Body of pancreas (tissue), 4 donors: ENCODE measurements at regions not wholly inside any gene's neighbourhood (a gene's known extent, or its start where the extent isn't known, plus 50 kb on each side); places are given as distances from the start of the nearest gene placed in this dataset.

ENCODE experiments used
- POLR2A ChIP-seq, 3 donors: fragments of 450-650 bp; IDR thresholded peaks; one replicate each; pipeline ENCODE4 v1.6.1; 2016; ENCODE audit warnings: antibody characterized with exemption in 3 of 3, mild to moderate bottlenecking in 2 of 3
- TF ChIP-seq, protein P1 (sequence below), 7 experiments: fragments of 450-650 bp in 4 of 7; fragments of 200-600 bp in 3 of 7; sonication (generic) in 3 of 7; IDR thresholded peaks; one replicate each; pipeline ENCODE4 v1.5.1; 2016 to 2019; ENCODE audit warnings: antibody characterized with exemption in 7 of 7

- TF ChIP-seq, protein P1, sequence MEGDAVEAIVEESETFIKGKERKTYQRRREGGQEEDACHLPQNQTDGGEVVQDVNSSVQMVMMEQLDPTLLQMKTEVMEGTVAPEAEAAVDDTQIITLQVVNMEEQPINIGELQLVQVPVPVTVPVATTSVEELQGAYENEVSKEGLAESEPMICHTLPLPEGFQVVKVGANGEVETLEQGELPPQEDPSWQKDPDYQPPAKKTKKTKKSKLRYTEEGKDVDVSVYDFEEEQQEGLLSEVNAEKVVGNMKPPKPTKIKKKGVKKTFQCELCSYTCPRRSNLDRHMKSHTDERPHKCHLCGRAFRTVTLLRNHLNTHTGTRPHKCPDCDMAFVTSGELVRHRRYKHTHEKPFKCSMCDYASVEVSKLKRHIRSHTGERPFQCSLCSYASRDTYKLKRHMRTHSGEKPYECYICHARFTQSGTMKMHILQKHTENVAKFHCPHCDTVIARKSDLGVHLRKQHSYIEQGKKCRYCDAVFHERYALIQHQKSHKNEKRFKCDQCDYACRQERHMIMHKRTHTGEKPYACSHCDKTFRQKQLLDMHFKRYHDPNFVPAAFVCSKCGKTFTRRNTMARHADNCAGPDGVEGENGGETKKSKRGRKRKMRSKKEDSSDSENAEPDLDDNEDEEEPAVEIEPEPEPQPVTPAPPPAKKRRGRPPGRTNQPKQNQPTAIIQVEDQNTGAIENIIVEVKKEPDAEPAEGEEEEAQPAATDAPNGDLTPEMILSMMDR (IDR thresholded peaks at IDR 0.05): no peak
- TF ChIP-seq POLR2A (IDR thresholded peaks at IDR 0.05): no peak
Observed at GRCh38 chr16:73885319-73885718, 411.3 kb upstream of the PSMD7 start.
